NCI-H82 treated with DMSO at 0.1 percent for 48 hours (cell line): ENCODE measurements at regions not wholly inside any gene's neighbourhood (a gene's known extent, or its start where the extent isn't known, plus 50 kb on each side); places are given as distances from the start of the nearest gene placed in this dataset.

Source experiments
- DNase-seq: peaks from one replicate; lab custom pipeline; 2025; ENCODE audit not compliant: unreplicated experiment; lab: John Stamatoyannopoulos, UW

DNA sequence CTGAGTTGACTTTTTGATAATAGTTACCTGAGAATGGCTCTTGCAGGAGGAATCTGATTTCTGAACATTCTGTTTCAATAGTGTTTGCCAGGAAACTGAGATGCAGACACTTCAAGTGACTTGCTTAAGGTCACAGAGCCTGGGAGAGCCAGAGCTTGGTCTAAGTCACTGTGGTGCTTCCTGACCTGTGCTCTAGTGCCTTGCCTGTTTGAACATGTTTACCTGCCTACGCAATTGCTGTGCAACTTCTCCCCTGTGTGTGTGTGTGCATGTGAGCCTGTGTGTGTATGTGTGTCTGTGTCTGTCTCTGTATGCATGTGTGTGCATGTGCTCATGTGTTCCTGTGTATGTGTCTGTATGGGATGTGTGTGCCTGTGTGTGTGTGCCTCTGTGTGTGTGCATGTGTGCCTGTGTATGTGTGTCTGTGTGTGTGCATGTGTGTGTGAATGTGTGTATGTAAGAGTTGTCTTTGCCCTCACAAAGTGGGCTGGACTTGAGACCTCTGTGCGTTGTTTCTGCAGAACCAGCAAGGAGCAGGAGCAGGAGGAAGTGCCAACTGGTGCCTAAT, 185.8 kb downstream of the GADD45G start:
- no peak for DNase-seq

DNA sequence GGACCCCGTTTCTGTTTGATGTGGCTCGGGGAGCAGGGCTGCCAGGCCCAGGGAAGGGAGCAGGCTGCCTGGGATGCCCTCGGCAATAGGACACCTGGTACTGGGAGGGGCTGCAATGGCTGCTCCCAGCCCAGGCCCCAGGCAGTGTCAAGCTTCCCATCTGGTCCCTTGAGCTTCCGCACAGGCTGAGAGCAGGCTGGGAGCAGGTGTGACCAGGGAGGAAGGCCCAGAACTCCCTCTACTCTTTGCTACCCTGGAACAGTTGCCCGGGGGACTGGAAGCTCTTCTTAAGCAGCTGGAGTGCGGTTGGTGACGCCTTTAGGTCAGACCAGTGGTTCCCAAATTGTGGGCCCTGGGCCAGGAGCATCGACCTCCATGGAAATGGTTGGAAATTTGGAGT, 186.9 kb downstream of the GADD45G start:
- DNase-seq: no peak

DNA sequence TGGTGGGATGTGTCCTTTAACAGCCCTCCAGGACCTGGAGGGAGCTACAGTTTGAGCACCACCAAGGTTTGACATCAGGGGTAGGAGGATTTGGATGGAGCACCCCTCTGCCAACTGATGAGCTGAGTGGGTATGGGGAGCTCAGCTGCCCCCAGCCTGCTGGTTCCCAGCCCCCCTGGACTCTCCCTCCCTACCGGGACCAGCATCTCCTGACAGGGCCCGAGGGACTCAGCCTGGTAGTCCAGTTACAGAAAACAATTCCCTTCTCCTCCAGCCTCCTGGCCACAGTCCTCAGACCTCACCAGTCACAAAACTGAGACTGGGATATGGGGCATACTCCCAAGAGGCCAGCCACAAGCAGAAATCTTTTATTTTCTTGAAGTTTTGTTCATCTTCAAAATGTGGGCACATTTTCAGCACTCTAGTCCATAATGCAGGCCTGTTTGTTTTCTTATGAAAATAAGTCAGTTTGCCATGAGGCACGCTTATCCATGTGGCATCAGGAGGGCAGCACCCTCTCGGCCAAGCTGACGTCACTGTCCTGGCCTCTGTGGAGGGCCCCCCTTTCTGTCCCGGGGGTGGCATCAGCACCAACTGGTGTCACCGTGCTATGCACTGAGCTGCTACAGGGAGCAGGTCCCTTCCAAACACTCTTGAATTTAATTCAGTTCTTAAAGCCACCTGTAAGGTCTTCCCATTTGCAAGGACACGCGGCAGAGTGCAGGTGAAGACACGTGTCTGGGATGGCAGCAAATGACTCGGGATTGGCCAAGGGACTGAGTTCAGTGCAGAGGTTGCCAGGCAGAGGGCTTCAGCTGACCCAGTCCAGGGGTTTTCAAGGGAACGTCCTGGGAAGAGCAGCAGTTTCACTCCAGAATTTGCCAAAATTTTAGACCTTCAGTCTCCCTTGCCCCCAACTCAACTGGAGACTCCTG, 187.6 kb downstream of the GADD45G start:
- DNase-seq: no peak

DNA sequence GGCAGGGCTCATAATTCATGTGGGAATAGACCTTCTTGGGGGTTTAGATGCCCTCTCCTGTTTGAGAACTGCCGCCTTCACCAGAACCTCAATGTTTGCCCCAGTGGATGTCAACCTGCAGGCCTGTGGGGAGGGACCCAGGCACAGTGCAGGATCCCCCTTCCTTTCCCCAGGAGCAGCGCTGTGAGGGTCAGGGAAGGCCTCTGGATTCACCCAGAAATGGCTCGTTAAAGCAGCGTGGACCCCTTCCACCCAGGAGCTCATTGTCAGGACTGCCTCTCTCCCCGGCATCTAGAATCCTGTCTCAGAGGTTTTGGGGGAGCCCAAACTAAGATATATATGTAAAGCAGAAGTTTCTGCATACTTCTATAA, 188.3 kb downstream of the GADD45G start:
- DNase-seq: no peak

DNA sequence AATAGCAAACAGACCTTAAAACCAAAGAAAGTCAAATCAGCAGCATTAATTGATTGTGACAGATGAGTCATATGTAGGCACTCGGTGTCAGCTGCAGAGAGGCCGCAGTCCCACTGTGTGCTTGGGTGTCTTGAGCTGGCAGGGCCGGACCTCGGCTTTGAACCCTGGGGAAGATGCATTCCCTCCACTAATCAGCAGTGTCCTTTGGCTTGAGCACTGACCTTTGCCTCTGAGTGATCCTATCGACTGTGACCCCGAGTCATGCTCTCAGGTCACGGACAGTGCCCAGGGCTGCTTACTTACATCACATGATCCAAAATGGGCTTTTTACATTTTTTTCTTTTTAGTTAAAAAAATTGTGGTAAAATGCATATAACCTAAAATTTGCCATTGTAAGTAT, 188.7 kb downstream of the GADD45G start:
- no peak for DNase-seq

DNA sequence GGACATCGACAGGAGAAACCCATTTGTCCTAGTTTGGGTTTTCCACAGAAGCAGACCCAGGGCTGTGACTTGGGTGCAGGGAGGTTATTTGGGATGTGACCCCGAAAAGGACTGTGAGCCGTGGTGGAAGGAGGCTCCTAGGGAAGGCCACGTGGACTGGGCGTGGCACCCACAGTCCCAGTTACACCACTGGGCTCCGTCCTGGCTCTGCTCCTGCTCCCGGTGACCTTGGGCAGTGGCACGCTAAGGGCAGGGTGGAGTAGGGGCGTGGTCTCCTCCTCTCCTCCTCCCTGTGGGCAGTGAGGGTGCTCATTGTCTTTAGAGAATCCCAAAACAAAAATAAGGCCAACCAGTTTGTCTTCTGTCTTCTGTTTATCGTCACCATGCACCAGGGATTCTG, 190.1 kb downstream of the GADD45G start:
- DNase-seq: no peak

DNA sequence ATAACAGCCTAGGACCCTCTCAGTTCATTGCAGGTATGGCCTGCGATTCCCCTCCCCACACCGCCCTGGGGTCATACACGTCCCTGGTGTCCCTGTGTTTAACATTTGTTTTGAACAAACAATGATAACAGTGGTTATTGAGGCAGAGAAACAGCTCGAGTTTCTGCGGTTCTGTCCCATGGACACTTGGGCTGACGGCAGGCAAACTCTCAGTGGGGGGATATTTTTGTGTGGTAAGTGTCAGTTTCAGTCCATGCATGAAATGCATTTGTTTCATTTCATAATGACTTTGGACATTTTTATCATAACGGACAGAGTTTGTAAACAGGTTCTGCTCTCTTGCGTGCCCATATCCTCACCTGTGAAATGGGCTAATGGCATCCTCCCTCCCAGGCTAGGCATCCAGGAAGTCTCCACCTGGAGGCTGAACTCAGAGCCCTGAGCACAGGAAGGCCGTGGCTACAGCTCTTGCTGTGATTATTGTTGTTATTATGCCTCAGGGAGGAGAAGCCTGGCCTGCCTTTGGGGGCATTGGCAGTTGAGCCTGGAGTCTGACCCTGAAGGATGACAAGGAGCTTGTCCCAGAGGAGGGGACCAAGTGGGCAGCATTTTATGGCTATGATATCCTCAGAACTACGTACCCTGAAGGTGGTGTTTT, 190.9 kb downstream of the GADD45G start:
- no peak for DNase-seq

DNA sequence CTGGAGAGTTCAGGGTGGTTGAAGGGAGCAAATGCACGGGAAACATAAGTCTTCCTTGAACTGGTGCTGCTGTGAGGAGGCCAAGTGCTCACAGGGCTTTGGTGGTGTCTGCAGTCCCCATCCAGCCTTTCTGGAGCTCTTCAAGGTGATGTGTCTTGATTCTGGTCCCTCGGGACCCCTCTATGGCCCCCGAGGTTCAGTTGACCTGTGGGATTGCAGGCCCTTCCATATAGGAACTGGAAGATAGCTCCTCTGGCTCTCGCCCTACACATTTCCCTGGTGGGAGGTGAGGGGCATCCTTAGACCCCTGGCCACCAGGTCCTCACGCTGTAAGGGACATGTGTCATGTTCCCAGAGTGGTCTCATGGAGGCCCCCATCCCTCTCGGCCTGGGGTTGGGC, 191.8 kb downstream of the GADD45G start:
- DNase-seq: no peak

DNA sequence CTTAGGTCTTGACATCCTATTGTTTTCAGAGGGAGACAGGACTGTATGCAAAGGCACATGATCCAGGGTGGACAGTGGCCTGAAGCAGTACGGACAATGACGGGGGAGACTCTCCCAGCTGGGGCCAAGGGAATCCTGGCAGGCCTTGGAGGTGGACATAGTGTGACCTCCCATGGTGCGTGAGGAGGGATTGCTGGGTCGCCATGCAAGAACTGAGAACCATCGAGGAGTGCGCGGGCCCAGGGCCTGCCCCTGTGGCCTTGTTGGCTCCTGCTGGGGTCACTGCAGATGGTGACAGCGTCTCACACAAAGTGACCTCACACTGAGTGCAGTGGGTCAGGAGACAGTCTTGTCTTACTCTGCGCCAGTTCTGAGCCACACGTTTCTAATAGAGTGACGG, 192.4 kb downstream of the GADD45G start:
- no peak for DNase-seq

DNA sequence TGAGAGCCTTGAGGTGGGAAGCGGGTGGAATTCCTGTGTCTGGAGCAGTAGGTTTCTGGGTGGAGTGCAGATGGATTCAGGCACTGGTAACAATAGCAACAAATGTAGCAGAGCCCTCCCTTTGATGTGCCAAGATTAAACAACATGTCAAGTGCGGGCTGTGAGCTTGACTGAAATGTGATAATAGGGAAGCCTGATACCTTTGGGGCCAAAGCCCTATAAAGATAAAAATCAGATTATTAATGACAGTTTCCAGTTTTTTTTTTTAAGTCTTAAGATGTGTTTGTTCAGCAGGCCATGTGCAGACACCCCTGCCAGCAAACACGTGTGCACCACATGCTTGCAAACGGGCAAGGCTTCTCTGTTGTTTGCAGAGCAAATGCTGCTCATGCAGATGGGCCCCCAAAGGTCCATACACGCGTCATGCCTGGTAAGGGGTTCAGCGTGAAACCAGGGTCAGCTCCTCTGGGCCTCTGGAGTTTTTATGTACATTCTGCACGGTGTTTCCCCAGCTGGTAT, 193.2 kb downstream of the GADD45G start:
- no peak for DNase-seq

DNA sequence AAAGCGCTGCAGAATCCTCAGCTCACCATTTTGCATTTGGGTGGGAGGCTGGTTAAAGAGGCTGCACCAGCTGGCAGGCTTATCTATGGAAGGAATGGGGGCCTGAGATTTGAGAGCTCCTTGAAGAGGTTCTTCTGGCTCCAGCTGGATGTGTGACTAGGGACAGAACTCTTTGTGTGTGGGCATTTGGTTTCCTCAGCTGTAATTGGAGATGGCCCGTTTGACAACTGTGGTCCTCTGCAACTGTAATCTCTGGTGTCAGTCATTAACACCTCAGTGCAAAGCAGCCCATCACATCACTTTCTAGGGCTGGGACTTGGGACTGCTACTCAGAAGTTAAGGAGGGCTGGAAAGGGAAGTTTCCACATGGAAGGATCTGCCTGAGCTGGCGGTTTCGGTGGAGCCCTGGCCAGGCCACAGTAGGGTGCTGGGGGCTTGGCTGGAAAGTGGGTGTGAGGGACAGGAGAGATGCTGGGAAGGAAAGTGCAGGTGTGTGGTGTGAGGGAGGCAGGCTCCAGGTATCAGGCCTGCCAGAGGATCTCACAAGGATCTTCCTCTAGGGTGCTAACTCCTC, 193.8 kb downstream of the GADD45G start:
- DNase-seq: no peak

DNA sequence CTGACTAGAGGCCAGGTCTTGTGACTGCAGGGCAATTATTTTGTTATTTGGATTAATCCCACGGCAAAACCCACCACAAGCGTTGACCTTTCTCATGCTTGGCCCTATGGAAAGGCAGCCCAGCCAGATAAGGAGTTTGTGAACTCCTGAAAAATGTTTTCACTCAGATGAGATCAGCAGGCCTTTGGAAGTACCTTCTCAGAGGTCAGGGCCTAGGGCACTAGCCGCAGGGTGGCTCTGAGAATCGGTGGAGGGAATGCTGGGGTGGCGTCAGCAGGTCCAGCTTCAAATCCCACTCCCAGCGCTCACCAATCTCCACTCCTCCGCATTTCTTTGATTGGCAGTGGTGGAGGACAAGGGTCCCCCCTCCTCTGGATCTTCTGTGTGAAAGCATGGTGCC, 194.4 kb downstream of the GADD45G start:
- DNase-seq: no peak

DNA sequence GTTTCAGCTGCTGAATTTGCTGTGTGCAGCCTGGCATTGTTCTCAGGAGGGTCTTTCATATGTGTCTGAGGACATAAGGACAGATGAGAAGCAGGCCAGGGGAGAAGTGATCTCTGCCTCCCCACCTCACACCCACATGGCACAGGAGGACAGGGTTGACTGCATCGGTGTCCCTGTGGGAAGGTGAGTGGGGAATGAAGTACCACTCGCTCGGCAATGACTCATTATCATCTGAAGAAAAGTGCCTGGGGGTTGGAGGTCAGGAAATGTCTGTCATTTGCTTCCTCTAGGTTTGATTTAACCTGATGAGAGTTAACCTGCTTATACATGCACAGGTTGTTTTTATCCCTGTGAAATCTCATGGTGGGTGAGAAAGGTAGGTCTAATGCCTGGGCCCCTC, 195.0 kb downstream of the GADD45G start:
- DNase-seq: no peak

DNA sequence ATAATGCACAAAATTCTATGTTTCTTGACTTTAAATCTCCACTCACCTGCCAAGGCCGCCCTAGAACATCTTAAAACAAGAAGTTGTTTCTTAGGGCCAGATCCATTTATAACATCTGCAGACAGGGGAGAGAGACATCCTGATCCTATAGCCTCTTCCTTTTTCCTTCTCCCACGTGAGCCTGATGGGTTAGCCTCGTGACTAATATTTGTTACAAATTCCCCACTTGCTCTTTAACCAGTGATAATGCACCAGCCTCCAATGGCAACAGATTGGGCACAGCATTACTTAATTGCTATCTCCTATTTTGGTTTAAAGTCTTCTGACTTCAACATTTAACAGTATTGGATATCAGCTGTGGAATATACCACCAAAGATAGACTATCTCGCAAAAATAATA, 196.5 kb downstream of the GADD45G start:
- no peak for DNase-seq

DNA sequence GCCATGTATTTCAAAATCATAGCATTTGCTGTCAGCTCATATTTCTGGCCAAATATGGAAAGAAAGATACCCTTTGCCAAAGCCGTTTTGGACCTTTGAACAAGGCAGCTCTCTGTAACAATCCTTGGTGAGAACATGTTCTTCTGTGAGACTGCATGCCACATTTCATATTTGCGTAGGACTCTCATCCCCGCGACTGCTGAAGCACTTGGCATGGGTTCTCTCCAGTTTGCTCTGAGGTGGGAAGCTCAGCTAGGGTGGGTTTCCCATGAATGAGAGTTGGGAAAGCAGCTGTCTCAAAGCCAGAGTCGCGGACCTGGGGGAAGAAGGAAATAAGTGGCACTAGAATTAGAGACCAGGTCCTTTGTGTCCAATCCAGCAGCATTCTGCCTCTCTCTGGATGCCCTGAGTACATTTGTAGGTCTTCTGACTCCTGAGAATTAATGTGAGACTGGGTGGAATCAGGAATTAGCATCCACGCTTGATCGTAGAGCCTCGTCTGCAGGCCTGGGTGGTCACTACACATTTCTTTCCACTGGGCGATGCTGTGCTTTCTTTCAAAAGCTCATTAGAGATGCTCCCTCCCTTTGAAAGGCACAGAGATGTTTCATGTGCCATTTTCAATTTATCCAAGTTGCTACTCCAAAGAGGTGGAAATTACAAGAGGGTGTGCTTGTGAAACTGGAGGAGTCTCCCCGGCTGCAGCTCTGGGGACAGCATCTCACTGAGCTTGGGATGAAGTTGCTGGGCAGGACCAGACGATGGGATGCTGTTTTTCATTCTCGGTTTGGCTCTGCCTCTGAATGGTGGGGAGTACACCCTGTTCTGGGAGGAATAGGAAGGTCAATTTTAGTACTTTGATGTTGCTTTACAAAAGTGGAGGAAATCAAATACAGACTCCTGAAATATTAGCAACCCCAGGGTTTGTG, 197.2 kb downstream of the GADD45G start:
- no peak for DNase-seq

DNA sequence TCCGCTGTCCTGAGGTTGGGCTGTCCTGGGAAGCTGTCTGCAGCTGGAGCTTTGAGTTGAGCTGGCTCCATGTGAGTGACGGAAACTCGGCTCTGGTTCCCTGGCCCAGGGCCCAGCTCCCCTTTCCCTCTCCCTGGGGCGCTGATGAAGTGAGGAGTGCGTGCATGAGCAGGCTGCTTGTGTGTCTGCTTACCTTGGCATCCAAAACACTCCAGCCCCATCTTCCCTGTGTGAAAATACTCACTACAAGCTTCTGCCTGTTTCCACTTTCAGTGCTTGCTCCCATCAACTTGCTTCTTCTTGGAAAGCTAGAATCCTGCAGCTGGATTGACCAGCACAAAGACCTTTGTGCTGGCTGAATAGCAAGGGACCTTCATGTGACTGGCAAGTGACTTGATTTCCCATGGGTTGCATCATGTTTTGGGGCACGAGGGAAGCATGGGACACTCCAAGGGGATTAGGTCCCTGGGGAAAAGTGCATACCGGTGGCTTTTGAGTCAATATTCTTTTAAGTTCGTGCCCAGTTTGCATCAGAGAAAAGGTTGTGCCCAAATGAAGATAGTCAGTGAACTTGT, 198.1 kb downstream of the GADD45G start:
- no peak for DNase-seq

DNA sequence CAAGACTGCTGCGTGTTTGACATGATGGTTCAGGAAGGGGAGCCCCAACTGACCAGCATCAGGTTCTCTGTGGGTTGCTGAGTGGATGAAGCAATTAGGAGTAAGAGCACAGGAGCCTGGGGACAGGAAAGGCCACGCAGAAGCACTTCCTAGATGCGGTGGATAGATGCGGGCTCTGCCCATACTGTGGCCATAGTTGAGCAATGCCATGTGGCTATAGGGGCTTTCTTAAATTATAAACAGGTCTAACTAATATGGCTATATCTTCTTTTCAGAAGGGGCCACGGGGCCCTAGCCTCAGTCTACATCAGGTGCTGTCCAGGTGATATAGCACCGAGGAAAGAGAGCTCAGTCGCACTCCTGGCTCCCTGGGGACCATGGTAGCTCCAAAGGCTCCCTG, 198.6 kb downstream of the GADD45G start:
- no peak for DNase-seq

DNA sequence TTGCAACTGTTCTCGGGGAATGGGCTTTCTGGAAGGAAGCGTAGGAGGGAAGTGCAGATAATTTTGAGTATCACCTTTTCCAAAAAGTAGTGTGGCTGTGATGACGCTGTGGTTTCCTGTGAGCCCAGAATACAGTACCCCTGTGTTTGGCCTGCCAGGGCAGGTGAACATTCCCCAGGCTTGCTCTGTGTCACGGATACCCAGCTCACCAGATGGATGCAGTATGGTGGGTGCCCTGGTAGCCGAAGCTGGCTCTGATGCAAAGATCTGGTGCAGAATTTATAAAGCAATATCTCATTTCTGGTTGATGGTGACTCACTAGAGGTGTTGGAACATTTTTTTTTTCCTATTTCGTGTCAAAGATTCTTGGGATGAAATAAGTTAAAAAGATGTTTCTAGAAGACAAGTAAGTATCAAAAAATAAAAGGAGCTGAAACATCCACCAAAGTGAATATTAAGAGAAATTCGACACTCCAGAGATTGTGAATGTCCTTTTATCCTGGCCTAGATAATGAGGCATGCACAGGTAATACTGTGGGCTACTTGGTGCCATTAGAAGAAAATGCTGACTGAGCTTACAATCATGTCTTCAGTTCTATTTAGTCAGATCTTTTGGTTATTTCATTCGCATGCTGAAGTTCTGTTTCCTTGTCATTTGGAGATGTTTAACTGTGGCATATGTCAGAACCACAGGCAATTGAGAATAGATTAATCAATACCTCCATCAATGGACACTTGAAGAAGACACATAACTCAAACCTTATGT, 200.1 kb downstream of the GADD45G start:
- DNase-seq: no peak

DNA sequence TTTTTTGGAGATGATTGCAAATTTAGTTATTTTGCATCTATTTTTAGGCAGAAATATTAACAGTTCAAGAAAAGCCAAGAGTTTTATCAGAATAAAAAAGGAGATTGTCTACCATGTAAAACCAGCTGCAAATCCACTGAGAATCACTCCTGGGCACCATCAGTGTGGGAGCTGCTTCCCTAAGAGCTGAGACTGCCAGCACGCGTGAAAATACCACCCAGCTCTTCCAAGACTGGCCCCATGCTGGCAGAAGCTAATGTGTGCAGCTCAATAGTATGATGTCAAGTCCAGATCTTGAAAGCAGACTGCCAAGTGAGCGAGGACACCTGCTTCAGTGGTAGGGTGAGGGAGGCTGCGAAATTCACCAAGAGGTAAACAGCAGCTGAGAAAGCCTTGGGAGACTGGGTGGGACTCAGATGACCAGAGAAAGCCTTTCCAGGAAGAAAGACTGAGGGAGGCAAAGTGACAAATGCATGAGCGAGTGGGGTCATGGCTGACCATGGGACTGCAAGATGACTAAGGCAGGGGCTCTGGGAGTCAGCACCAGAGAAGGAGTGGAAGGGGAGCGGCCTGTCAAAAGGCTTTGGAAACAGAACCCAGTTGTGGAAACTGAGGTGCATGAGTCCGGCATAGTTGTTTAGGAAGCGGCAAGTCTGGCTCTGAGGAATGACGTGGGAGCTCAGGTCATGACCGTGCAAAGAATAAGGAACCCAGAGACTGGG, 200.9 kb downstream of the GADD45G start:
- DNase-seq: no peak
